Effector memory CD4-positive, alpha-beta T cell (primary cell): ENCODE measurements at regions not wholly inside any gene's neighbourhood (a gene's known extent, or its start where the extent isn't known, plus 50 kb on each side); places are given as distances from the start of the nearest gene placed in this dataset.
"Not testable (repeated sequence)": the region's sequence is repeated elsewhere in the genome, so short reads cannot be mapped to it uniquely, and the experiment has no call there.

Source experiments
- DNase-seq, 3 donors: peaks; one replicate each; pipeline ENCODE4 v3.0.0-alpha.2; 2020
- H3K27ac ChIP-seq: 2 replicates; pipeline ENCODE4 v1.7.0; 2013; ENCODE audit warnings: mild to moderate bottlenecking, low read length, moderate library complexity; ENCODE audit not compliant: insufficient read depth, poor library complexity, severe bottlenecking
- H3K27me3 ChIP-seq: replicated peaks from 2 replicates; pipeline ENCODE4 v1.7.0; 2013; ENCODE audit warnings: mild to moderate bottlenecking, low read length; ENCODE audit not compliant: insufficient read depth, control insufficient read depth, poor library complexity, severe bottlenecking
- H3K36me3 ChIP-seq: 2 replicates; pipeline ENCODE4 v1.7.0; 2013; ENCODE audit warnings: mild to moderate bottlenecking, low read length, moderate library complexity; ENCODE audit not compliant: control insufficient read depth, insufficient read depth
- H3K4me1 ChIP-seq: 2 replicates; pipeline ENCODE4 v1.7.0; 2013; ENCODE audit warnings: low read length, mild to moderate bottlenecking; ENCODE audit not compliant: control insufficient read depth, insufficient read depth, poor library complexity, severe bottlenecking
- H3K4me3 ChIP-seq: 2 replicates; pipeline ENCODE4 v1.7.0; 2013; ENCODE audit warnings: low read length, low read depth, mild to moderate bottlenecking; ENCODE audit not compliant: insufficient read depth, poor library complexity, severe bottlenecking
- H3K9me3 ChIP-seq: 2 replicates; pipeline ENCODE4 v1.7.0; 2013; ENCODE audit warnings: mild to moderate bottlenecking, low read length, moderate library complexity; ENCODE audit not compliant: control insufficient read depth

DNA sequence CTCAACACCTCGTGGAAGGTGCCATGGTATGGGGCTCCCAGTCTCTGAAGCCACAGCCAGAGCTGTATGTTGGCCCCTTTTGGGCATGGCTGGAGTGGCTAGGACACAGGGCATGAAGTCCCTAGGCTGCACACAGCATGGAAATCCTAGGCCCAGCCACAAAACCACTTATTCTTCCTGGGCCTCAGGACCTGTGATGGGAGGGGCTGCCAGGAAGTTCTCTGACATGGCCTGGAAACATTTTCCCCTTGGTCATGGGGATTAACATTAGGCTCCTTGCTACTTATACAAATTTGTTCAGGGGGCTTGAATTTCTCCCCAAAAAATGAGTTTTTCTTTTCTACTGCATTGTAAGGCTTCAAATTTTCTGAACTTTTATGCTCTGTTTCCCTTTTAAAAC is 2091.2 kb upstream of the ACO1 start:
- Histone ChIP-seq H3K4me1 (no peaks in the 10 kb centered on the region), H3K4me3 (no peak overlapping the region), H3K27ac (no peak overlapping the region), H3K36me3 (no peaks in the 10 kb centered on the region), H3K9me3 (no peaks in the 10 kb centered on the region), H3K27me3 (no peaks in the 10 kb centered on the region)
- DNase-seq = no peak

DNA sequence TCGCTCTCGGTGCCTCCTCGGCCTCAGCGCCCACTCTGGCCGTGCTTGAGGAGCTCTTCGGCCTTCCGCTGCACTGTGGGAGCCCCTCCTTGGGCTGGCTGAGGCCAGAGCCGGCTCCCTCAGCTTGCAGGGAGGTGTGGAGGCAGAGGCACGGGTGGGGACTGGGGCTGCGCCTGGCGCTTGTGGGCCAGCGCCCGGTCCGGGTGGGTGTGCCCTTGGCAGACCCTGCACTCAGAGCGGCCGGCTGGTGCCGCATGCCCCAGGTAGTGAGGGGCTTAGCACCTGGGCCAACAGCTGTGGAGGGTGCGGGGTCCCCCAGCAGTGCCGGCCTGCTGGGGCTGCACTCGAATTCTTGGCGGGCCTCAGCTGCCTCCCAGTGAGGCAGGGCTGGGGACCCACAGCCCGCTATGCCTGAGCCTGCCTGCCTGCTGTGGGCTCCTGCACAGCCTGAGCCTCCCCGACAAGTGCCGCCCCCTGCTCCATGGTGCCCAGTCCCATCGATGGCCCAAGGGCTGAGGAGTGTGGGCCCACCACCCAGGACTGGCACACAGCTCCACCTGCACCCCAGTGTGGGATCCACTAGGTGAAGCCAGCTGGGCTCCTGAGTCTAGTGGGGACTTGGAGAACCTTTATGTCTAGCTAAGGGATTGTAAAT is 2085.2 kb upstream of the ACO1 start:
- no peaks in the 10 kb centered on the region for H3K36me3 ChIP-seq

DNA sequence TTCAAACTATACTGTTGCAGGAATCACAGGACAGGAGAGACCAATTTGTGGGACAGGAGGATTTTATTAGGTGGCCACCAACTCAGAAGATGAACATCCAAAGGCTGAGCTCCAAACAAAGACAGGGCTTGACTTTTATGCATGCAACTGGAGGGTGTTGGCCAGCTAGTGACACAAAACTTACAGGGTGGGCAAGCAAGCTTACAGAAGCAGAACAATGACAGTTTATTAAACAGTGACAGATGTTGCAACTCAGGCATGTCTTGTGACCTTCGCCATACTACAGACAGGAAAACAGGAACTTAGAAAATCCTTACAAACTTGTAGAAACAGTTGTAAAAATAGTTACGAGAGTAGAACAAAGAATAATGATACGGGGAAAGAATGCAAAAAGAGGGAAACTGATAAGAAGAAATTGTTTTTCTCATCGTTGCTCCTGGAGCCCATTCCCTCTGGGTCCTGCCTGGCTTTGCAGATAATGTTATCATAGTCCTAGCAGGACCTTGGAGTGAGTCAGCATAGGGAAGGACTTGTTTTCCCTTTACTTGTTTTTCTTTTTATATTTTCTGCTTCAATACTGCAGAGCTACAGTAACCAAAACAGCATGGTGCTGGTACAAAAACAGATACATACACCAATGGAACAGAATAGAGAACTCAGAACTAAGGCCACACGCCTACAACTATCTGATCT is 2083.0 kb upstream of the ACO1 start:
- Histone ChIP-seq H3K27me3 (no peaks in the 10 kb centered on the region), H3K4me3 (no peak overlapping the region), H3K27ac (no peak overlapping the region), H3K36me3 (no peaks in the 10 kb centered on the region), H3K9me3 (no peaks in the 10 kb centered on the region), H3K4me1 (no peaks in the 10 kb centered on the region)
- DNase-seq = no peak

More for the DNA sequence above, 2085.2 kb upstream of the ACO1 start:
- DNase-seq = no peak
- Histone ChIP-seq H3K27me3 (no peaks in the 10 kb centered on the region), H3K9me3 (no peaks in the 10 kb centered on the region), H3K4me3 (no peak overlapping the region), H3K4me1 (no peaks in the 10 kb centered on the region), H3K27ac (no peak overlapping the region)

DNA sequence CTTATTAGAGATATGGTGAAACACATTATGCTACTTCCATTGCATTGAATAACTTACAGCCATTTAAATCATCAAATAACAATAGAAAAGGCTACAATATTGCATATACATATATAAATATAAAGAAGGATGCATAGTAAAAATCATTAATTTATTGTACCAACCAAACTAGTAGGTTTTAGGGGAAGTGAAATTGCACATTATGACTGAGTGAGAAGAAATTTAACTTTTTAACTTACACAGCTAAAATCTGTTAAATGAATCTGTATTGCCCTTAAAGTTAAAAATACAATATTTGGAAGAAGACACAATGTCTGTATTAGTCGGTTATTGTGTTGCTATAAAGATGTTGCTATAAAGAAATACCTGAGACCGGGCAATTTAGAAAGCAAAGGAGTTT is 2073.7 kb upstream of the ACO1 start:
- Histone ChIP-seq H3K4me1 (no peaks in the 10 kb centered on the region), H3K27ac (no peak overlapping the region), H3K36me3 (no peaks in the 10 kb centered on the region), H3K4me3 (no peak overlapping the region), H3K9me3 (no peaks in the 10 kb centered on the region), H3K27me3 (no peaks in the 10 kb centered on the region)
- no peak for DNase-seq

DNA sequence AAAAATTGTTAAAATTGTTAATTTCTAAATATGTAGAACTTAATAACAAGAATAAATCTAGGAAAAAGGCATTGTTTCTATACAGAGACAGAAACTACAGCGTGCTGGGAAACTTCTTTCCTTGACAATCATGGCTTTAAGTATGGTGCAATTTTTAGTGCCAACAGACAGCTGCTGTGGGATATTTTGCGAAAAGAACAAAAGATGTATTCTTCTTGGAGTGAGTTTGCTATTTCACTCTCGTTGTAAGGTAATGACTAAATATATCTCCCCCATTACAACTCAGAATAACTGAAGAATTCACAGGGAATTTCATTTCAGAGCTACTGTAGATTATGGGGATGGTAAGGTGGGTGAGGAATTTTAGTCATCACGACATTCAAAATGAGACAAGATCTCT is 2055.0 kb upstream of the ACO1 start:
- DNase-seq = no peak
- Histone ChIP-seq H3K27me3 (no peaks in the 10 kb centered on the region), H3K36me3 (no peaks in the 10 kb centered on the region), H3K4me3 (no peak overlapping the region), H3K9me3 (no peaks in the 10 kb centered on the region), H3K27ac (no peak overlapping the region), H3K4me1 (no peaks in the 10 kb centered on the region)

DNA sequence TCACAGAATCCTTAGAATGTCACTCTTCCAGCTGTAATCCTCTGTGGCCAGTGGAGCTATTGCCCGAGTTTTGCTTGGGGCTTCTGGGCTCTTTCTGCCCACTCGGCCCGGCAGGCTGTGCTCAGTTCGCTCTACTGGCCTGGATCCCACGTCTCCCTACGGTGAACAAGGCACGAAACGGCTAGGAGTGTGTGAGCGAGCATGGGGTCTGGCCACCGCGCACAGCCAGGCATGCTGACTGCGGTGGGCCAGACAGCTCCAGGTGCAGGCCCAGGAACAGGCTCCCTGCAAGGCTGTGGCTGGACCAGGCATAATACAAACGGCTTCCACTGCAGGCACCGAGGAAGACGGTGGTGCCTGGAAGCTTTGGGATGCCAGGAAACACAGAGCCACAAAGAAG is 2035.5 kb upstream of the ACO1 start:
- H3K4me3 ChIP-seq = no peak overlapping the region
- no peak overlapping the region for H3K27ac ChIP-seq

DNA sequence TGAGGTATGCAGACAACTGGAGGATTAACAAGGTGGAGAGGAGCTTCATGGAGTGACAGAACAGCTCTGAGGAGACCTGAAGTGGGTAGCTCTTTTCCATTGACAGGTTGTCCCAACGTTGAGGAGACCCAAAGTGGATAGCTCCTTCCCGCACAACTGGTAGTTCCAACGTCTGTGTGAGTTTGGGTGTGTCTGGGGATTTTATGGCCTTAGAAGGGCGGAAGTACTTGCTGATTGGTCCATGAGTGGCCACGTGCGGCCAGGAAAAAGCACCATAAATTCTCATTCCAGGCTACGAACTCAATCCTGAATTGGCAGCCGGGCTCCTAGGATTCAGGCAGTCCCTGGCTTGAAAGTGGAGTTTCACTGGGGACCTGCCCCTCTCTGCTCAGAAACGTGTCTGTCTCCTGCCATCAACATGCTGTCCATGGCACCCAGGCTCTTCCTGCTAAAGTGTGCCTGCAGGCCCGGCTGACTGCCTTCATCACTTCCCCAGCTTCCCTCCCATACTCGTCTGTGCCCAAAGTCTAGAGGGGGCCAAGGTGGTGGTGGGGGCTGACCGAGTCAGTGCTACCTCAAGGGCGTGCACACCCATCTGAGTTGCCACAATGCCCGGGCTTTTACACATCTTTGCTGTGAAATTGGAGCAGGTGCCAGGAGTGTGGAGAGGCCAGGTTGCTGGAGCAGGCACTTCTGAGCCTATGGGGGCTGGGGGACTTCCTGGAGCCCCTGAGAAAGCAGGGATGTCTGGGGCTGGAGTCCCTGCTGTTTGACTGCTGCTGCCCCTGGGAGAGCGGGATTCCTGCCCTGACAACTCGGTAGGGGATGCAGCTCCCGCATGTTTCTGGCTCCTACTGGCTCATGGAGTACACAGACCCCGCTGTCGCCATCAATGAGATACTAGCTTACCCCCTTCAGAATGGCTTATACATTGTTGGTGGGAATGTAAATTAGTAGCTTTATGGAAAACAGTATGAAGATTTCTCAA is 2034.6 kb upstream of the ACO1 start:
- no peaks in the 10 kb centered on the region for H3K9me3 ChIP-seq
- no peak overlapping the region for H3K27ac ChIP-seq
- no peak overlapping the region for H3K4me3 ChIP-seq
- no peaks in the 10 kb centered on the region for H3K36me3 ChIP-seq
- DNase-seq = no peak
- H3K4me1 ChIP-seq = no peaks in the 10 kb centered on the region
- no peaks in the 10 kb centered on the region for H3K27me3 ChIP-seq

More for the DNA sequence above, 2035.5 kb upstream of the ACO1 start:
- H3K36me3 ChIP-seq = no peaks in the 10 kb centered on the region
- no peaks in the 10 kb centered on the region for H3K9me3 ChIP-seq
- H3K4me1 ChIP-seq = no peaks in the 10 kb centered on the region
- DNase-seq = no peak
- no peaks in the 10 kb centered on the region for H3K27me3 ChIP-seq

DNA sequence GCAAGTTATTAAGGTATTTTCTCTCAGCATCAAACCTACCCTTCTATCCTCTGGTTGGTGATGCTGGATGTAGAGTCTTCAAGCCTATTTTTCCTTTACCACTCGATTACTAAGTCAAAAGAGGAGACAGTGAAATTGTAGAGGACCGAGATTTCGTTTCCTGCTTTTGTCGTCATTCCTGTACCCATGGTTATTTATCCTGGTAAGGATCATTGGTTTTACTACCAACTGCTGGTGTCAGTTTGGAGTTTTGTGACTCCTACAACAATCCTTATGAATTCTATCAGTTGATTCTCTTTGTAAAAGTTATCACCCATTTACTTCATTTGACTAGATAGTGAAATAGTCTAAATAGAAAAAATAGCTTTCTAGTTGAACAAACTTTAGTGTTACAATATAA is 2028.2 kb upstream of the ACO1 start:
- no peak overlapping the region for H3K27ac ChIP-seq
- no peaks in the 10 kb centered on the region for H3K36me3 ChIP-seq
- no peaks in the 10 kb centered on the region for H3K27me3 ChIP-seq
- DNase-seq = no peak
- no peaks in the 10 kb centered on the region for H3K9me3 ChIP-seq
- no peaks in the 10 kb centered on the region for H3K4me1 ChIP-seq
- no peak overlapping the region for H3K4me3 ChIP-seq

DNA sequence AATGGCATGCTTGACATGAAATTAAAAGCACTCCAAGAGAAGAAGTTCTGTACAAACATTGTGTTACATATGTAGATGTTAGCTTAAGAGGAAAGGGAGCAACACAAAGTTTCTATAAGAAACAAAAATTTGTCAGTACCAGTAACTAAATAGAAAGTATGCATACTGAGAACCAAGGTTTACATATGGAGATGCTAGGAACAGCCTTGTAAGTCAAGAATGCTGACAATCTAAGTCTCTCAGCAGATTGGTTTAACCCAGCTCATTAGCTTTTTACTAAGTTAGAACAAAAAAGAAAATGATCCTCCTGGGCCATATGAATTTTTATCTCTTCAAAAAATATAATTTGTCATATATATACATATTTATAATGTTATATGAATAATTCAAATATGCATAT is 2022.1 kb upstream of the ACO1 start:
- Histone ChIP-seq H3K27ac (no peak overlapping the region), H3K9me3 (no peaks in the 10 kb centered on the region), H3K27me3 (no peaks in the 10 kb centered on the region), H3K4me3 (no peak overlapping the region), H3K36me3 (no peaks in the 10 kb centered on the region), H3K4me1 (no peaks in the 10 kb centered on the region)
- no peak for DNase-seq

DNA sequence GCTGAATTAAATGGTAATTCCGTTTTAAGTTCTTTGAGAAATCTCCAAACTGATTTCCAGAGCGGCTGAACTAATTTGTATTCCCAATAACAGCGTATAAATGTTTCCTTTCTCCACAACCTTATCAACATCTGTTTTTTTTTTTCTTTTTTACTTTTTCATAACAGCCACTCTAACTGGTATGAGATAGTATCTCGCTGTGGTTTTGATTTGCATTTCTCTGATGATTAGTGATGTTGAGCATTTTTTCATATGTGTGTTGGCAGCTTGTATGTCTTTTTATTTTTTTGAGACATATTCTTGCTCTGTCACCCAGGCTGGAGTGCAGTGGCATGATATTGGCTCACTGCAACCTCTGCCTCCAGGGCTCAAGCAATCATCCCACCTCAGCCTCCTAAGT is 2018.3 kb upstream of the ACO1 start:
- not testable (repeated sequence) for H3K4me1 ChIP-seq, DNase-seq, H3K27me3 ChIP-seq, H3K9me3 ChIP-seq, H3K27ac ChIP-seq, H3K36me3 ChIP-seq, H3K4me3 ChIP-seq
